Mucosa of rectum (tissue), 2 donors: ENCODE measurements at regions not wholly inside any gene's neighbourhood (a gene's known extent, or its start where the extent isn't known, plus 50 kb on each side); places are given as distances from the start of the nearest gene placed in this dataset.
"Not testable (repeated sequence)": the region's sequence is repeated elsewhere in the genome, so short reads cannot be mapped to it uniquely, and the experiment has no call there.

Experiments used
- H3K27ac ChIP-seq, 2 donors: one replicate each; pipeline ENCODE4 v1.7.0; 2013; ENCODE audit warnings: inconsistent platforms in 2 of 2, low read depth in 2 of 2, low read length in 2 of 2
- H3K27me3 ChIP-seq, 2 donors: one replicate each; pipeline ENCODE4 v1.7.0; 2013; ENCODE audit warnings: low read length in 2 of 2; ENCODE audit not compliant: control insufficient read depth in 2 of 2, insufficient read depth in 2 of 2
- H3K36me3 ChIP-seq, 2 donors: one replicate each; pipeline ENCODE4 v1.7.0; 2013; ENCODE audit warnings: low read length in 2 of 2; ENCODE audit not compliant: control insufficient read depth in 2 of 2, insufficient read depth in 2 of 2
- H3K4me1 ChIP-seq, 2 donors: one replicate each; pipeline ENCODE4 v1.7.0; 2013; ENCODE audit warnings: low read length in 2 of 2, mild to moderate bottlenecking in 1 of 2; ENCODE audit not compliant: control insufficient read depth in 2 of 2, insufficient read depth in 2 of 2
- H3K4me3 ChIP-seq, 2 donors: one replicate each; pipeline ENCODE4 v1.7.0; 2013; ENCODE audit warnings: low read length in 2 of 2
- H3K9ac ChIP-seq, 2 donors: one replicate each; pipeline ENCODE4 v1.7.0; 2013; ENCODE audit warnings: low read length in 2 of 2, low read depth in 1 of 2, mild to moderate bottlenecking in 1 of 2
- H3K9me3 ChIP-seq, 2 donors: one replicate each; pipeline ENCODE4 v1.7.0; 2013; ENCODE audit warnings: low read length in 2 of 2; ENCODE audit not compliant: control insufficient read depth in 2 of 2
- donor health status: healthy.
- donor health status: Normal muscosa, but diverticular disease.

DNA sequence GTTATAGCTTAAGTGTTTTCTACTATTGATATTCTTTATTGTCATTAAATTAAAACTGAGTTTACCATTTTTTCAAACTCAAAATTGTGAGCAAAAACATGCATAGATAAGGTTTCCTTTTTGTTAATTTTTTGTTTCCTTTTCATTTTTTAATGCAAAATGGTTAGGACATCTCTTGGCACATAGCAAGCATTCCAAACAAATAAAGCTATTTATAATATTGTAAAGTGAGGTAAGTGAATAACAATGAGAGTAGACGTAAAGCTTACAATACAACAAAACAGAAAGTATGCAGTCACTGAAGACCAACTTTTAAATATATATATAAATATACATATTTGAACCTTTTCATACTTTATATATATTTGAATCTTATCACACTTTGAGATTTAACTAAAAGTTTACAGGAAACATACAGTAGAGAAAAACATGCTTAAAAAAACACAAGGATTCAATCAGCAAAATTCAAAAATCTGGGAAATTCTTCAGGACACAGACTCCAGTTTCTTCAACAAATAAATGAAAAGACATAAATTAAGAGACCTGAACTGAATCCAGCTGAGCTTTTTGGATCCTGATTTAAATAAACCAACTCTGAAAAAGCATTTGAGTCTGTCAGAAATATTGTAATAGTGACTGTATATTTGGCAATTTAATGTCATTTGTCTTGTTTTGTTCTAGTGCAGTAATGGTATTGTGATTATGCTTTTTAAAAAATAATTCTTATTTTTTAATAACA lies 67.5 kb upstream of the SAMSN1 start:
- Histone ChIP-seq H3K27me3 (no peaks in the 10 kb centered on the region), H3K9ac (no peak overlapping the region), H3K4me3 (no peak overlapping the region), H3K27ac (no peak overlapping the region), H3K36me3 (no peaks in the 10 kb centered on the region), H3K9me3 (no peaks in the 10 kb centered on the region), H3K4me1 (no peaks in the 10 kb centered on the region)

- not testable (repeated sequence) for H3K36me3 ChIP-seq, H3K4me1 ChIP-seq, H3K27ac ChIP-seq, H3K9ac ChIP-seq, H3K9me3 ChIP-seq, H3K4me3 ChIP-seq, H3K27me3 ChIP-seq
Observed at GRCh38 chr21:14610119-14610518, 64.0 kb upstream of the SAMSN1 start.

- Histone ChIP-seq H3K9ac (no peak overlapping the region), H3K27me3 (no peaks in the 10 kb centered on the region), H3K27ac (no peak overlapping the region), H3K36me3 (no peaks in the 10 kb centered on the region), H3K4me1 (no peaks in the 10 kb centered on the region), H3K4me3 (no peak overlapping the region), H3K9me3 (no peaks in the 10 kb centered on the region)
Observed at GRCh38 chr21:14609274-14609673, 63.2 kb upstream of the SAMSN1 start.

- H3K9ac ChIP-seq, result no peak overlapping the region
- no peak overlapping the region for H3K27ac ChIP-seq
- H3K27me3 ChIP-seq, result no peaks in the 10 kb centered on the region
- H3K9me3 ChIP-seq, result no peaks in the 10 kb centered on the region
- no peak overlapping the region for H3K4me3 ChIP-seq
- no peaks in the 10 kb centered on the region for H3K4me1 ChIP-seq
- H3K36me3 ChIP-seq, result no peaks in the 10 kb centered on the region
Observed at GRCh38 chr21:14607262-14607661, 61.1 kb upstream of the SAMSN1 start.

GRCh38 chr21:14603202-14603601 lies 57.1 kb upstream of the SAMSN1 start:
- Histone ChIP-seq H3K27me3 (no peaks in the 10 kb centered on the region), H3K27ac (no peak overlapping the region), H3K9ac (no peak overlapping the region), H3K36me3 (no peaks in the 10 kb centered on the region), H3K9me3 (no peaks in the 10 kb centered on the region), H3K4me3 (no peak overlapping the region), H3K4me1 (no peaks in the 10 kb centered on the region)

DNA sequence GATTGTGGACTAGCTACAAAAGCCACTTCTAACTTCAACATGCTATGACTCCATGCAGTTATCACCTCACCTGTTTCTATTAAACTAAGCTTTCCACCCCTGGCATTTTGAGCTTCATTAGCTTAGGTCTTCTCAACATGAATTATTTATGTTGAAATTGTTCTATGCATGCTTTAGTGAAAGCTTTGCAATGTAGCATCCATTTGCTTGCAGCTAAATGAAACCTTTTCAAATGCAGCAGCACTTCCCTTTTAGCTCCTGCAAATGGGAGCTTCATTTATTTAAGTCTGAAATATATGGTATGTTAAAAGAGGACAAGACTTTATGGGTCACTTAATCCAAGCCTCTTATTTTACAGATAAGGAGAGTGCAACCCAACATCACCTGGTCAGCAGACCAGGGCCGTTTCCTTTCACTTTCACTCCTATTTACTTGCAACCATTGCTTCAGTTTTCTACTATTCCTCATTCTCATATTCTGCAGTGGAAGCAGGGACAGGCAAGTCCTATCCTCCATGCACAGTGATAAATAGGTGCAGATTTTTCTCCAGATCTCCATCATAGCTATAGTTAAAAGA lies 56.4 kb upstream of the SAMSN1 start:
- Histone ChIP-seq H3K27ac (no peak overlapping the region), H3K4me3 (peak overlapping the region in 1 of 2 donors; percentile 29), H3K4me1 (no peaks in the 10 kb centered on the region), H3K27me3 (no peaks in the 10 kb centered on the region), H3K36me3 (no peaks in the 10 kb centered on the region), H3K9me3 (no peaks in the 10 kb centered on the region), H3K9ac (no peak overlapping the region)

DNA sequence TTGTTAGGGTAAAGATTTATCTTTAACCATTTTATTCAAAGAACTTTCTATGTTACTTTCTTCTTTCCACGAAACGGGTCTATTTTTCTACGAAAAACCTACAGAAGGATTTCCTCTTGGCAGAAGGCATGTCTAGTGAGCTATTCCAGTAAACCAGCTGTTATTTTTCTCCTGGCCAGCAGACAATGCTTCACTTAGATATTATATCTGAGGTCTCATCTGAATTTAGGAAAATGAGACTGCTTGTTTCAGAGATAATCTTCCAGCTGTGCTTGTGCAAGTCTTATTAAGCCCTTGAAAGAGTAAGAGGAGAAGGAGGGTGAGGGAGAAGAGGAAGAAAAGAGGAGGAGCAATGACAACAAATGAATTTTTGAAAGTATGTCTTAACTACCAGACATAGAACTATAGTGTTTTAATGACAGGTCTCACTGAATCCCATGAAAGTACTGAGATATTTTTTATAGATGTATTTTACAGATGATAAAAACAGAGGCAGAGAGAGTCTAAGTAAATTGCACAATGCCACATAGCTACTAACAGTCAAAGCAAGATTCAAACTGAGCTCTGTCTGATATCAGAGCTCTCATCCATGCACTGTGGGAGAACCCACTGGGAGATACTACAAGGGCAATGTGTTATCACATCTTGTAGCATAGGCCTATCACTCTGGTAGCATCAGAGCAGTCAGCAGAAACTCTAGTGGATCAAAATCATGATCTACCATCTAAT lies 54.6 kb upstream of the SAMSN1 start:
- H3K4me3 ChIP-seq, result no peak overlapping the region
- H3K36me3 ChIP-seq, result no peaks in the 10 kb centered on the region
- no peaks in the 10 kb centered on the region for H3K4me1 ChIP-seq
- no peaks in the 10 kb centered on the region for H3K27me3 ChIP-seq
- no peak overlapping the region for H3K9ac ChIP-seq
- H3K9me3 ChIP-seq, result no peaks in the 10 kb centered on the region
- no peak overlapping the region for H3K27ac ChIP-seq

- Histone ChIP-seq H3K27ac (no peak overlapping the region), H3K4me1 (no peaks in the 10 kb centered on the region), H3K9ac (no peak overlapping the region), H3K4me3 (no peak overlapping the region), H3K36me3 (no peaks in the 10 kb centered on the region), H3K27me3 (no peaks in the 10 kb centered on the region), H3K9me3 (no peaks in the 10 kb centered on the region)
Observed at GRCh38 chr21:14598065-14598464, 52.0 kb upstream of the SAMSN1 start.
